ENCODE measurements at regions not wholly inside any gene's neighbourhood (a gene's known extent, or its start where the extent isn't known, plus 50 kb on each side); places are given as distances from the start of the nearest gene placed in this dataset.

GRCh38 chr2:155200753-155201152 is 502.3 kb downstream of the KCNJ3 start:
- Histone ChIP-seq H3K79me2 (ENCODE audit: control insufficient read depth in 1 of 2, insufficient read depth in 2 of 2, low read length in 2 of 2) (no peaks in the 10 kb centered on the region), H2BK12ac (ENCODE audit: low read depth, low read length) (no peak overlapping the region), H3K4me1 (replicated peaks in 1 of 4; ENCODE audit: control insufficient read depth in 3 of 4, insufficient read depth in 4 of 4, low read length in 3 of 4) (peaks cover 0 to 2% (median 0%) of the 10 kb centered on the region in 4 experiments; a peak in 1 of 7 replicates), H3K14ac (ENCODE audit: insufficient read length) (no peak overlapping the region), H3K36me3 (ENCODE audit: control insufficient read depth in 2 of 4, insufficient read depth in 4 of 4, low read length in 3 of 4) (no peaks in the 10 kb centered on the region), H2BK20ac (ENCODE audit: low read length) (no peak overlapping the region), H3K4me2 (ENCODE audit: insufficient read depth in 1 of 2, low read depth in 2 of 2, low read length in 2 of 2) (no peak overlapping the region), H3K9ac (replicated peaks in 1 of 4; ENCODE audit: extremely low read depth in 1 of 4, low read depth in 3 of 4, low read length in 3 of 4) (no peak overlapping the region), H2AFZ (ENCODE audit: low read length) (no peak overlapping the region), H3K4me3 (ENCODE audit: extremely low read depth in 1 of 4, insufficient read depth in 2 of 4, low read depth in 3 of 4, low read length in 4 of 4) (no peak overlapping the region), H4K20me1 (replicated peaks in 1 of 2; ENCODE audit: control insufficient read depth in 1 of 2, insufficient read depth in 2 of 2, low read length in 2 of 2) (no peaks in the 10 kb centered on the region), H2BK15ac (ENCODE audit: low read length) (no peak overlapping the region), H3K27me3 (replicated peaks in 1 of 4; ENCODE audit: control insufficient read depth in 3 of 4, extremely low read depth in 1 of 4, insufficient read depth in 3 of 4, low read length in 3 of 4) (no peaks in the 10 kb centered on the region), H3K23ac (ENCODE audit: insufficient read length) (no peak overlapping the region), H2BK120ac (replicated peaks; ENCODE audit: low read depth, low read length) (no peak overlapping the region), H3K56ac (replicated peaks; ENCODE audit: insufficient read length, low read depth, low read length) (no peak overlapping the region), H3K27ac (ENCODE audit: low read depth, low read length) (no peak overlapping the region), H3K4ac (replicated peaks; ENCODE audit: insufficient read length, low read depth, low read length) (no peak overlapping the region), H2BK5ac (ENCODE audit: low read depth, low read length) (no peak overlapping the region), H3K18ac (ENCODE audit: extremely low read depth, low read length) (no peak overlapping the region), H2AK5ac (ENCODE audit: low read depth, low read length) (no peak overlapping the region), H4K91ac (replicated peaks; ENCODE audit: insufficient read length, low read length) (no peak overlapping the region), H3K9me3 (ENCODE audit: insufficient read depth in 2 of 2, low read depth in 1 of 2, low read length in 1 of 2) (no peaks in the 10 kb centered on the region), H3K79me1 (ENCODE audit: low read depth, low read length) (no peaks in the 10 kb centered on the region), H4K5ac (ENCODE audit: insufficient read length, low read depth, low read length) (no peak overlapping the region), H3K23me2 (ENCODE audit: low read depth, low read length) (no peaks in the 10 kb centered on the region), H4K8ac (ENCODE audit: extremely low read depth, insufficient read depth, low read length) (no peak overlapping the region)
- ChIA-PET CTCF (ENCODE audit: partially characterized antibody) (no interaction called here), POLR2A (ENCODE audit: partially characterized antibody) (no interaction called here)
- FAIRE-seq (no peak), DNase-seq (ENCODE audit: low read depth in 1 of 2, low spot score in 2 of 2) (no peak)
- no peak for TF ChIP-seq RAD21 (IDR thresholded peaks at IDR 0.05 in 1 of 2, conservative IDR thresholded peaks at IDR 0.05 in 1 of 2; ENCODE audit: low read depth in 2 of 2, low read length in 2 of 2)
- no peak for TF ChIP-seq EP300 (IDR thresholded peaks at IDR 0.05; ENCODE audit: borderline replicate concordance in 1 of 2, low read depth in 2 of 2, low read length in 2 of 2)
- no peak for TF ChIP-seq MAX (IDR thresholded peaks at IDR 0.05)
- no peak for TF ChIP-seq MAFK (IDR thresholded peaks at IDR 0.05; ENCODE audit: low read depth, low read length)
- TF ChIP-seq SIX5 (IDR thresholded peaks at IDR 0.05; ENCODE audit: low read depth, low read length) = no peak
- no peak for TF ChIP-seq HDAC2 (IDR thresholded peaks at IDR 0.05; ENCODE audit: borderline replicate concordance in 1 of 2, low read depth in 2 of 2, low read length in 2 of 2)
- no peak for TF ChIP-seq EGR1 (IDR thresholded peaks at IDR 0.05; ENCODE audit: borderline replicate concordance, low read depth, low read length)
- TF ChIP-seq RBBP5 (IDR thresholded peaks at IDR 0.05; ENCODE audit: borderline replicate concordance, low read depth, low read length) = no peak

Measured in H1 (cell line).